OCI-LY7 (cell line): ENCODE measurements at regions not wholly inside any gene's neighbourhood (a gene's known extent, or its start where the extent isn't known, plus 50 kb on each side); places are given as distances from the start of the nearest gene placed in this dataset.

Experiments used
- BruUV-seq: library from RNA; stranded (reverse); fragments of 400-500 nt; replicated peaks from 2 replicates; lab custom pipeline; 2021; lab: Mats Ljungman, UMichigan
- CTCF ChIA-PET: fragments of 300-600 bp; sonication (Branson Sonifier 250); formaldehyde crosslinking; loops from one replicate; lab custom pipeline; 2022; ENCODE audit warnings: antibody characterized with exemption; ENCODE audit not compliant: unreplicated experiment; lab: Charles Lee
- POLR2A ChIA-PET: fragments of 300-600 bp; sonication (Branson Sonifier 250); formaldehyde crosslinking; loops from one replicate; lab custom pipeline; 2022; ENCODE audit warnings: antibody characterized with exemption; lab: Charles Lee
- DNase-seq: peaks from one replicate; pipeline ENCODE4 v3.0.0-alpha.2; 2015; ENCODE audit warnings: low spot score
- H2AFZ ChIP-seq: fragments of 200-600 bp; sonication (generic), shearing (Covaris generic); 2 replicates; pipeline ENCODE4 v1.6.1; 2014; ENCODE audit warnings: mild to moderate bottlenecking, antibody characterized with exemption, low read length, moderate library complexity
- H3K27ac ChIP-seq: fragments of 200-600 bp; sonication (generic); 2 replicates; pipeline ENCODE4 v1.5.1; 2014; ENCODE audit warnings: mixed run types, low read depth, mild to moderate bottlenecking, moderate library complexity, low read length, inconsistent platforms; ENCODE audit not compliant: poor library complexity, severe bottlenecking
- H3K36me3 ChIP-seq: fragments of 200-600 bp; sonication (generic); 2 replicates; pipeline ENCODE4 v1.6.1; 2014; ENCODE audit warnings: mild to moderate bottlenecking, antibody characterized with exemption, low read length, moderate library complexity, mixed read lengths; ENCODE audit not compliant: insufficient read depth
- H3K4me1 ChIP-seq: fragments of 200-600 bp; sonication (generic); 2 replicates; pipeline ENCODE4 v1.5.1; 2014; ENCODE audit warnings: mild to moderate bottlenecking, low read length; ENCODE audit not compliant: insufficient read depth, poor library complexity, severe bottlenecking
- H3K4me2 ChIP-seq: fragments of 200-600 bp; sonication (generic); 2 replicates; pipeline ENCODE4 v1.6.1; 2014; ENCODE audit warnings: mild to moderate bottlenecking, low read length
- H3K4me3 ChIP-seq: fragments of 200-600 bp; sonication (generic); 2 replicates; pipeline ENCODE4 v1.5.1; 2014; ENCODE audit warnings: mild to moderate bottlenecking, low read depth, low read length; ENCODE audit not compliant: poor library complexity, severe bottlenecking
- H3K79me2 ChIP-seq: fragments of 200-600 bp; sonication (generic); 2 replicates; pipeline ENCODE4 v1.6.1; 2016; ENCODE audit warnings: low read depth, mild to moderate bottlenecking, low read length, moderate library complexity, mixed read lengths; ENCODE audit not compliant: insufficient read depth
- H3K9me2 ChIP-seq: fragments of 200-600 bp; sonication (generic); 2 replicates; pipeline ENCODE4 v1.6.1; 2016; ENCODE audit warnings: mild to moderate bottlenecking, low read length, mixed read lengths; ENCODE audit not compliant: insufficient read depth
- H3K9me3 ChIP-seq: fragments of 200-600 bp; sonication (generic); 2 replicates; pipeline ENCODE4 v1.6.1; 2014; ENCODE audit warnings: mild to moderate bottlenecking, mixed run types, low read length, mixed read lengths
- H4K20me1 ChIP-seq: fragments of 200-600 bp; sonication (generic); 2 replicates; pipeline ENCODE4 v1.6.1; 2014; ENCODE audit warnings: mild to moderate bottlenecking, antibody characterized with exemption, low read length, moderate library complexity, mixed read lengths; ENCODE audit not compliant: insufficient read depth
- EZH2phosphoT487 ChIP-seq: fragments of 200-600 bp; sonication (generic); IDR thresholded peaks from 2 replicates; pipeline ENCODE4 v1.6.1; 2018; ENCODE audit warnings: low read depth, borderline replicate concordance, mild to moderate bottlenecking, mixed run types, antibody characterized with exemption, low read length, moderate library complexity, mixed read lengths
- intact Hi-C: fragments of 100-400 bp; cut with micrococcal nuclease; formaldehyde crosslinking; loops from one replicate; pipeline ENCODE4 v1.10.0; 2022; ENCODE audit not compliant: unreplicated experiment
- TF ChIP-seq, protein P1 (sequence below): fragments of 200-600 bp; sonication (generic); conservative IDR thresholded peaks from 2 replicates; pipeline ENCODE4 v1.5.1; 2014; ENCODE audit warnings: mild to moderate bottlenecking, antibody characterized with exemption, low read length, moderate library complexity, mixed read lengths

DNA sequence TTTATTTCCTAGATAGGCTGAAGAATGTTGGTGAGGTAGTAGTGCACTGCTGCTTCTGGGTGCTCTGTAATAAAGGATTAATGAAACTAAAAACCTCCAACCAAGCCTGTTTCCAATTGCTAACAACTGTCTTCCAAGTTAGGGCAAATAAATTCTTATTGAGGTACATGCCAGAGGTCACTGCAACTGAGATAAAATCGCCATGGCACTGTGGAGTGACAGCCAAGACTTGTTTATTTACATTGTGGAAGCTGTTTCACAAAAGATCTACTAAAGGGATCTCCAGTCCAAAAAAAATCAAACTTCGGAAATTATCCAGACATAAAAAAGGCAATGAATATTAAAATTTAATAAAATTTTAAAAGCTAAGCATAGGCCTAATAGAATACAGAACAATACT is 65.2 kb downstream of the HYCC1 start:
- Histone ChIP-seq H3K36me3 (peaks cover 66% of the 10 kb centered on the region), H3K27ac (no peak overlapping the region), H3K4me3 (no peak overlapping the region), H3K4me1 (no peaks in the 10 kb centered on the region), H4K20me1 (no peaks in the 10 kb centered on the region), H3K9me3 (no peaks in the 10 kb centered on the region), H3K79me2 (no peaks in the 10 kb centered on the region), H2AFZ (no peak overlapping the region), H3K4me2 (no peak overlapping the region), H3K9me2 (no peaks in the 10 kb centered on the region)
- ChIA-PET POLR2A (interaction anchor here (0.7 to 1.0 kb wide), 2 partner anchors 27 to 71 kb away, joined by 3 read pairs; no protein-coding TSS in a partner anchor), CTCF (no interaction called here)
- TF ChIP-seq, protein P1, sequence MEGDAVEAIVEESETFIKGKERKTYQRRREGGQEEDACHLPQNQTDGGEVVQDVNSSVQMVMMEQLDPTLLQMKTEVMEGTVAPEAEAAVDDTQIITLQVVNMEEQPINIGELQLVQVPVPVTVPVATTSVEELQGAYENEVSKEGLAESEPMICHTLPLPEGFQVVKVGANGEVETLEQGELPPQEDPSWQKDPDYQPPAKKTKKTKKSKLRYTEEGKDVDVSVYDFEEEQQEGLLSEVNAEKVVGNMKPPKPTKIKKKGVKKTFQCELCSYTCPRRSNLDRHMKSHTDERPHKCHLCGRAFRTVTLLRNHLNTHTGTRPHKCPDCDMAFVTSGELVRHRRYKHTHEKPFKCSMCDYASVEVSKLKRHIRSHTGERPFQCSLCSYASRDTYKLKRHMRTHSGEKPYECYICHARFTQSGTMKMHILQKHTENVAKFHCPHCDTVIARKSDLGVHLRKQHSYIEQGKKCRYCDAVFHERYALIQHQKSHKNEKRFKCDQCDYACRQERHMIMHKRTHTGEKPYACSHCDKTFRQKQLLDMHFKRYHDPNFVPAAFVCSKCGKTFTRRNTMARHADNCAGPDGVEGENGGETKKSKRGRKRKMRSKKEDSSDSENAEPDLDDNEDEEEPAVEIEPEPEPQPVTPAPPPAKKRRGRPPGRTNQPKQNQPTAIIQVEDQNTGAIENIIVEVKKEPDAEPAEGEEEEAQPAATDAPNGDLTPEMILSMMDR, result no peak
- TF ChIP-seq EZH2phosphoT487, result no peak
- BruUV-seq, result no TSS peak
- DNase-seq, result no peak
- intact Hi-C loops, result no loop called here

DNA sequence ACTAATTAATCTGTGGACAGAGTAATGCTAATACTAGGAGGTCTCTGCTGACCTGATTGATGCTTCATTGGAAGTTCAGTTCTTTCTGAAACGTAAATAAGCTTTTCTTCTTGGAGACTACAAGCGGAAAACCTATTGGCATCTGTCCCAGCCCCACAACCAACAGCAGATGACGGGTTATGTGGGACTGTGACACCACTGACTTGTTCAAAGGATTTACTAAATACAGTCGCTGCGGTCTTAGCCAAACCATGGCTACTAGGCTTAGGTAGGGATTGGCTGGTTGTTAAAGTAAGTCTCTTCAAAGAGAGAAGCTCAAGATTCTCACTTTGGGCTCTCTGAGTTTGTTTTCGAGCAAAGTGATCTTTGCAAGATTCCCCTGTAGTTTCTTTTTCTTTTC is 68.3 kb downstream of the HYCC1 start:
- no peak overlapping the region for H3K4me2 ChIP-seq
- intact Hi-C loops, result no loop called here
- no peaks in the 10 kb centered on the region for H3K9me2 ChIP-seq
- no peaks in the 10 kb centered on the region for H4K20me1 ChIP-seq
- no peak for DNase-seq
- TSS peak; percentile 15 for BruUV-seq
- H3K4me3 ChIP-seq, result no peak overlapping the region
- H3K9me3 ChIP-seq, result no peaks in the 10 kb centered on the region
- H3K27ac ChIP-seq, result no peak overlapping the region
- no peak for TF ChIP-seq EZH2phosphoT487
- ChIA-PET POLR2A (interaction anchor here (0.9 to 1.1 kb wide), 3 partner anchors 23 to 95 kb away, joined by 3 to 5 read pairs (median 3); no protein-coding TSS in a partner anchor), CTCF (no interaction called here)
- H3K79me2 ChIP-seq, result no peaks in the 10 kb centered on the region
- H3K4me1 ChIP-seq, result no peaks in the 10 kb centered on the region
- peaks cover 73% of the 10 kb centered on the region for H3K36me3 ChIP-seq
- no peak overlapping the region for H2AFZ ChIP-seq

DNA sequence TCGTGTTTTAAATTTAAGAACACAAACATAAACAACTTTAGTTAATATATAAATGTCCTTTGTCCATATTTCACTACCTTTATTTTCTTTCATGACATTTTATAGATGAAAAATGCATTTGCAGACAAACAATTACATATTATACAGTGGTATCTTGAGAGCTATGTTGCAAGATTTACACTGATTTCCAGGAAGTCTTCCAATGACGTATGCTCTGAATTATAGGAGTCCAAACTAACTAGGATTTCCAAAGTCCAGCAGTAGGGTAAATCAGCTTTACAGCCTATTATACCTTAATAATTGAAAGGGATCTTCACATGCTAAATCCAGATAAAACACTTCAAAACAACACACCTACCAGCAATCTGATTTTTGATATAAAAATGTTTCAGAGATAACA is 69.4 kb downstream of the HYCC1 start:
- ChIA-PET CTCF (no interaction called here), POLR2A (interaction anchor here (0.7 to 1.9 kb wide), 3 partner anchors 8 to 168 kb away, joined by 3 to 8 read pairs (median 3); no protein-coding TSS in a partner anchor)

More for the DNA sequence above, 69.4 kb downstream of the HYCC1 start:
- H2AFZ ChIP-seq, result no peak overlapping the region
- H3K79me2 ChIP-seq, result no peaks in the 10 kb centered on the region
- H3K4me2 ChIP-seq, result no peak overlapping the region
- no peaks in the 10 kb centered on the region for H3K9me2 ChIP-seq
- BruUV-seq, result no TSS peak
- peaks cover 73% of the 10 kb centered on the region for H3K36me3 ChIP-seq
- no peak for DNase-seq
- TF ChIP-seq, protein P1, result no peak
- no peak for TF ChIP-seq EZH2phosphoT487
- no peak overlapping the region for H3K27ac ChIP-seq
- no peaks in the 10 kb centered on the region for H3K4me1 ChIP-seq
- no peaks in the 10 kb centered on the region for H3K9me3 ChIP-seq
- no peaks in the 10 kb centered on the region for H4K20me1 ChIP-seq
- H3K4me3 ChIP-seq, result no peak overlapping the region
- intact Hi-C loops, result no loop called here
